ENCODE measurements at regions not wholly inside any gene's neighbourhood (a gene's known extent, or its start where the extent isn't known, plus 50 kb on each side); places are given as distances from the start of the nearest gene placed in this dataset.

- whole genome bisulfite sequencing, 2 donors = 63 to 74% methylated on average over 6 of the region's 6 CpGs
These were observed 379.8 kb downstream of the EFNA5 start for GRCh38 chr5:107290780-107291398.

DNA sequence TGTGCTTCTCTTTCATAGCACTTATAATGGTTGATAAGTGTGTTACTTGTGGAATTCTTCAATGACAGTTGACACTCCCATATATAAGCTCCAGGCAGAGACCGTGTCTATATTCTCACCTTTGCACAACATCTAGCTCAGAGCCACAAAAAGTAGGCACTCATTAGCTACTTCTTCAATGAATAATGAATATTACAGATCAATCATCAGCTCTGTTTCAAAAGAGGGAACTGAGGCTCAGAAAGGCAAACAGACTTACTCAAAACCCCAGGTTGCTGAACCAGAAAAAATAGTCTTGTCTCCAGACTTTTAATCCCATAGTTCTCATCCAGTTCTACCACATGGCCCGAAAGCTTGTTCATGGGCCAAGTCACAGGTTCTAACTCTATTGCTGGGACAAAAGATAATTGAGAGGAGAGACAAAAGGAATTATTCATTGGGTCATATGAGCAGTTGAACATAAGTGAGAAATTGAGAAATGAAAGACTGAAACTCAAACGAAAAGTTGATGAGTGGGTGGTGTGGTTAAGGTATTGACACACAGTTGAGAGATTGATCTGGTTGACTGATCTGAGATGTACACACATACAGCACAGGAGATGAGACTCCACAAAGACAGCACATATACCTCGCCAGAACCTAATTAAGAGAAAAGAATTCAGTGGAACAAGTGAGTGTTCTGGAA lies 381.6 kb downstream of the EFNA5 start:
- no peak for ATAC-seq (ENCODE audit: insufficient read depth, low FRiP score)
- no peak for TF ChIP-seq CTCF (IDR thresholded peaks at IDR 0.05; ENCODE audit: control extremely low read depth, extremely low read depth)
- Histone ChIP-seq H3K4me1 (ENCODE audit: control insufficient read depth in 5 of 5, insufficient read depth in 5 of 5, low read length in 5 of 5) (peaks cover 0 to 12% (median 4%) of the 10 kb centered on the region in 5 donors), H3K9ac (ENCODE audit: insufficient read depth in 1 of 2, low read length in 2 of 2) (no peak overlapping the region), H3K27ac (ENCODE audit: low read depth in 1 of 2, low read length in 1 of 2) (no peak overlapping the region), H3K27me3 (ENCODE audit: control insufficient read depth in 3 of 3, insufficient read depth in 3 of 3, low read length in 2 of 3) (no peaks in the 10 kb centered on the region), H3K36me3 (ENCODE audit: control insufficient read depth in 4 of 4, insufficient read depth in 4 of 4, low read length in 4 of 4) (no peaks in the 10 kb centered on the region), H3K9me3 (ENCODE audit: control insufficient read depth in 4 of 4, insufficient read depth in 3 of 4, low read length in 3 of 4) (no peaks in the 10 kb centered on the region), H3K4me3 (no peak overlapping the region)
- no peak for DNase-seq
- 85 to 87% methylated on average over 4 of the region's 4 CpGs for WGBS, 2 donors

More at GRCh38 chr5:107290780-107291398, 379.8 kb downstream of the EFNA5 start:
- Histone ChIP-seq H3K4me3 (no peak overlapping the region), H3K9ac (ENCODE audit: insufficient read depth in 1 of 2, low read length in 2 of 2) (no peak overlapping the region), H3K27me3 (ENCODE audit: control insufficient read depth in 3 of 3, insufficient read depth in 3 of 3, low read length in 2 of 3) (no peaks in the 10 kb centered on the region), H3K36me3 (ENCODE audit: control insufficient read depth in 4 of 4, insufficient read depth in 4 of 4, low read length in 4 of 4) (no peaks in the 10 kb centered on the region), H3K4me1 (ENCODE audit: control insufficient read depth in 5 of 5, insufficient read depth in 5 of 5, low read length in 5 of 5) (peaks cover 0 to 21% (median 11%) of the 10 kb centered on the region in 5 donors), H3K9me3 (ENCODE audit: control insufficient read depth in 4 of 4, insufficient read depth in 3 of 4, low read length in 3 of 4) (no peaks in the 10 kb centered on the region), H3K27ac (ENCODE audit: low read depth in 1 of 2, low read length in 1 of 2) (no peak overlapping the region)
- DNase-seq (no peak), ATAC-seq (ENCODE audit: insufficient read depth, low FRiP score) (no peak)
- no peak for TF ChIP-seq CTCF (IDR thresholded peaks at IDR 0.05; ENCODE audit: control extremely low read depth, extremely low read depth)

DNA sequence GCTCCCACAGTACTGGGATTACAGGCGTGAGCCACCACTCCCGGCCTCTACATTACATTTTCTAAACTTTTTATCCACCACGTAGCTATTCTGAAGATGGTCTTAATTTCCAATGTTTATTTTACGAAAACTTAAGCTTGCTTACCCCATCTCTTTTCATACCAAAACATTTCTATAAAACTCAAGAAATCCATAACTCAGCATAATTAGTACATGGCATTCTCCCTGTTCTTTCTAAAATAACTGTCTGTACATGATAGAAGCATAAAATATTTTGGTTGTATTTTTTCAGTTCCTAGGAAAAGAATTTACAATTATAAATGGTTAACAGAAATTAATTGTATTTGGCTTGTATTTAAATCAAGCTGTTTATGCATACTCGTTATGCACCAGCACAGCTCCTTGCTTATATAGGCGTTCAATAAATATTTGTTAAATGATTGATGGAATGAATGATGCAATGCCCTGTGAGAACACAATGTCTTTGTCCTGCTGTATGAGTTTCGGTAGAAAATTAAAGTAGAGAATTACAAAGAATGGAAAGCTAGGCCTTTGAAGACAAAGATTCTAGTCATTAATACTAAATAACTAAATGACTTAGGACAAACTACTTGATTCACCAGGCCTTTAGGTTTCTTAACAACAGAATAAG lies 384.2 kb downstream of the EFNA5 start:
- no peak overlapping the region for H3K9ac ChIP-seq (ENCODE audit: insufficient read depth in 1 of 2, low read length in 2 of 2)
- H3K27me3 ChIP-seq (ENCODE audit: control insufficient read depth in 3 of 3, insufficient read depth in 3 of 3, low read length in 2 of 3) = no peaks in the 10 kb centered on the region
- no peak for TF ChIP-seq CTCF (IDR thresholded peaks at IDR 0.05; ENCODE audit: control extremely low read depth, extremely low read depth)
- H3K4me1 ChIP-seq (ENCODE audit: control insufficient read depth in 5 of 5, insufficient read depth in 5 of 5, low read length in 5 of 5) = no peaks in the 10 kb centered on the region
- ATAC-seq (ENCODE audit: insufficient read depth, low FRiP score) = no peak
- H3K4me3 ChIP-seq = no peak overlapping the region
- no peaks in the 10 kb centered on the region for H3K9me3 ChIP-seq (ENCODE audit: control insufficient read depth in 4 of 4, insufficient read depth in 3 of 4, low read length in 3 of 4)
- H3K27ac ChIP-seq (ENCODE audit: low read depth in 1 of 2, low read length in 1 of 2) = no peak overlapping the region
- DNase-seq = no peak
- 90 to 94% methylated on average over 7 of the region's 7 CpGs for whole genome bisulfite sequencing, 2 donors
- no peaks in the 10 kb centered on the region for H3K36me3 ChIP-seq (ENCODE audit: control insufficient read depth in 4 of 4, insufficient read depth in 4 of 4, low read length in 4 of 4)
